AML-193 (cell line): ENCODE measurements at regions not wholly inside any gene's neighbourhood (a gene's known extent, or its start where the extent isn't known, plus 50 kb on each side); places are given as distances from the start of the nearest gene placed in this dataset.

ENCODE experiments used
- DNase-seq, 2 experiments: peaks; one replicate each; lab custom pipeline; 2025; lab: John Stamatoyannopoulos, UW

GRCh38 chr16:86773354-86773715 lies 195.0 kb downstream of the FOXL1 start:
- DNase-seq: no peak

GRCh38 chr16:86774931-86775330 lies 196.6 kb downstream of the FOXL1 start:
- no peak for DNase-seq

DNA sequence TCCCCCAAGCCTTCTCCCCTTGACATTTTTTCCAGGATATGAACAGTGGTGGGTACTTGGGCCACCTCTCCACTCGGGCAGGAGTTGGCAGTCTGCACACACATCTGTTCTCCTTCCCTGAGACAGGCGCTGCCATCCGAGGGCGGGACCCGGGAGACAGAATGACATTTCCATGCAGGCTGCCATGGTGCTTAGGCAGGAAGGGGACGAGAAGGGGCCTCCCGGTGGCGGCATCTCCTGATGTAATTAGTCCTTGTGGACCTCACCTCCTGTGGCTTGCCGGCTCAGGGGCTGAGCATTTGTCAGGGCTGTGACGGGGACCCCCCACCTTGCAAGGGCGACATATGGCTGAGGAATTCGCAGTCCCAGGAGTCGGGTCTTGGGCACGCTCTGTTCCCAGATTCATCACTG lies 197.2 kb downstream of the FOXL1 start:
- no peak for DNase-seq

GRCh38 chr16:86777381-86777946 lies 199.1 kb downstream of the FOXL1 start:
- DNase-seq: no peak

- DNase-seq: no peak
Observed at GRCh38 chr16:86778108-86778745, 199.9 kb downstream of the FOXL1 start.

DNA sequence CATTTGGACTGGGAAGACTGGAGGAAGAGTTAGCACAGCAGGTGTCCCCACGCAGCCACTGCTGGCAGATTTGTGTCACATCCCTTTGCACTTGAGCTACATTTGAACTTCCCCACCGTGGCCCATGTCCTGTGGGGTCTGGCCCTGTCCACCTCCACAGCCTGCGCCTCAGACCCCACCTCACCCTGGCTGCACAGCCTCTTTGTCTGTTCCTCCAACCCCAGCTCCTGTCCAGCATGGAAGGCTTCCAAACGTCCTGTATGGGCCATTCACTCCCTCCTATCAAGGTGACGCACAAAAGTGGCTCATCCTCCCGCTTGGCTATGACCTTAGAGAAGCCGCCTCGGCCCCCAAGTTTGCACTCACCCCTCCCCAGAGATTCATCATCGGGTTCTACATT lies 200.6 kb downstream of the FOXL1 start:
- DNase-seq: no peak

DNA sequence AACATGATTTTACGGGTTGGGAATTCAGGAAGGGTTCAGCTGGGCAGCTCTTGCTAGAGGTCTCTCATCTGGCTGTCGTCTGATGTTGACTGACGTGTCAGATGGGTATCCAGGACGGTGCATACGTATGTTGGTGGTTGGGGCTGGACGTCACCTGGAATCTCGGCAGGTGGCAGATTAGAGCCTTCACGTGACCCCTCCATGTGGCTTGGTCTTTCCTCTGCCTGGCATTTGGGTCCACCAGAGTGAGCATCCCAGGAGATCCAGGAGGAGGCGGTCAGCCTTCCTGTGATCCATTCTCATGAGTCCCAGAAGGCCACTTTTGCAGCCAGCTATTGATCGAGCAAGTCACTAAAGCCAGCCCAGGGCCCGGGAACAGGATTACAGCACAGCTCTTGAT lies 202.7 kb downstream of the FOXL1 start:
- no peak for DNase-seq

- DNase-seq: no peak
Observed at GRCh38 chr16:86783636-86784626, 205.6 kb downstream of the FOXL1 start.

DNA sequence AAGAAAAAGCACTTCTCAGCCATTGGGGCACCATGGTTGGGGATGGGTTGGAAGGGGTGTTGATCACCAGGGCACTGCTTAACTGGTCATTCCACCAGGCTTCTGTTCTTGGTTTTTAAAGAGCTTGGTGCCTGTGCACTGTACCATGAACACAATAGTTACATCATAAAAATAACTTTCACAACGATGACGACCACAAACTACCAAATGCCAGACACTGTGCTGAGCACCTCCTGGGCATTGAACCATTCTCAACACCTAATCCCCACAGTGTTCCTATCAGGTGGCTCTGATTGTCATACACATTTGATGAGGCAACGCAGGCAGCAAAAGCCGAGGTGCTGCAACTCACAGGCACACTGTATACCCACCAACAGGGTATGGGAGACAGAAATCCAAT lies 208.0 kb downstream of the FOXL1 start:
- DNase-seq: no peak

DNA sequence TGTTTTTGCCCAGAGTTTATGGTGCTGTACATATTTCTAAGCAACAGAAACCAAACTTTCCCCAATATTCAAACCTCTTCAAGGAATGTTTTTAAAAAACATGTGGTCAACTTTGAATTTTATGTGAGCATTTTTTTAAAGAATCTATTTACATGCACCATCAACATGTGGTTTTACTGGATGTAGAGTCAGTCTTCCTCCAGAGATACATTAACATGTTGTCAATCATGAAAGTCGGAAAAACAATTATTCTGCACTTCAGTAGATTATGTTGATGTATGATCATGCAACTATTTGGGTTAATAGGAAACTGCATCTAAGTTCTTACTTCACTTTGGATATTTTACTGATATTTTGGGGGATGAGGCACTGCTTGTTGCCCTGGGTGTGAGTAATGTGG lies 208.6 kb downstream of the FOXL1 start:
- no peak for DNase-seq

- DNase-seq: no peak
Observed at GRCh38 chr16:86787538-86787937, 209.2 kb downstream of the FOXL1 start.

DNA sequence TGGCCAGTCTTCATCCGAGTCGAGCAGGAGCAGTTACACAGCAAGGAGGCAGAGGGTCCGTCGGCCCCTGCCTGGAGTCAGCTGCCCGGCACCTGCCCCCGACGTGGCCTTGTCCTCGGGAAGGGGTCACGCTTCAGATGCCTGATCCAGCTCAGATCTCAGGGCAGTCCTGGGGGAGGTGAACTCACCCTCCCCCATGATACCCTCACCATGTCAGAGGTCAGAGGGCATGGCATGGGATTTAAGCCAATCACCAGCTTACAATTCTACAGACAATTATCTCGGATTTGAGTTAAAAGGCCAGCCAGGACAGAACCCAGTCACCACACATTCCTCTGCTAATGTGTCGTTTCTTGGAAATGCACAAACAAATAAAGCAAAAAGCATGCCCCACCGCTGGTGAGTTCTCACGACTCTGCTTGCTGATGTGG lies 211.3 kb downstream of the FOXL1 start:
- no peak for DNase-seq

DNA sequence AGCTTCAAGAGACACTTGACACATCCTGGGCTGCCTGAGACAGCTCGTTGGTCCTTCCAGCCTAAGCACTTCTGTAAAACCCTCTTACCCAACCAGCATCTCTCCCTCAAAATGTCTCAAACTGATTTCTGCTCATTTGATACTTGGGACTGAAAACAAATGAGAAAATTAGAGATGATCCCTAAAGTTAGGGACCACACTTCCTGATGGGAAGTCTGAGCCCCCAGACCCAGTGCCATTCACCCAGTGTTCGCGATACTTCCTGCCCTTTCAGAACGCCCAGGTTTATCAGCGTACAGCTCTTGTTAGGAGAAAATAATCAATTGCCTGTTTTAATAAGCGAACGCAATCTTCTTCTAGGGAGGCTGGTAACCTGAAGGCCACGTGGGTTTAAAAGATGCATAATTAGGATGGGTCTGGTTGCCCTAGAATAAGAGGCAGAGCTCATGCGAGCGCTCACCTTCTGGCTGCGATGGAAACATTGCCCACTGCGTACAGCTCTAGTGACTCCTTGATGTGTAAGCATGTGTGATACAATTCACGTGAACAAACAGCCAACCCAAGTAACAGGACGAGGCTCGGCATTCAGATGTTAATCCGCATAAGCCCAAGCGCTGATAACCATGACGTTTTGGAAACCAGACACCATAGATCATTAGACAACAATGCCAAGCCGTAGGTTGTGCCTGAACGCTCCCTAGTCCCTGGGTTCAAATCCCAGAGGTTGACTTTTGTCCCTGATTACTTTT lies 213.1 kb downstream of the FOXL1 start:
- DNase-seq: no peak

- no peak for DNase-seq
Observed at GRCh38 chr16:86794216-86794864, 216.0 kb downstream of the FOXL1 start.

- DNase-seq: no peak
Observed at GRCh38 chr16:86797700-86798099, 219.4 kb downstream of the FOXL1 start.

GRCh38 chr16:86798247-86799041 lies 220.1 kb downstream of the FOXL1 start:
- no peak for DNase-seq

- DNase-seq: no peak
Observed at GRCh38 chr16:86799367-86799766, 221.0 kb downstream of the FOXL1 start.

DNA sequence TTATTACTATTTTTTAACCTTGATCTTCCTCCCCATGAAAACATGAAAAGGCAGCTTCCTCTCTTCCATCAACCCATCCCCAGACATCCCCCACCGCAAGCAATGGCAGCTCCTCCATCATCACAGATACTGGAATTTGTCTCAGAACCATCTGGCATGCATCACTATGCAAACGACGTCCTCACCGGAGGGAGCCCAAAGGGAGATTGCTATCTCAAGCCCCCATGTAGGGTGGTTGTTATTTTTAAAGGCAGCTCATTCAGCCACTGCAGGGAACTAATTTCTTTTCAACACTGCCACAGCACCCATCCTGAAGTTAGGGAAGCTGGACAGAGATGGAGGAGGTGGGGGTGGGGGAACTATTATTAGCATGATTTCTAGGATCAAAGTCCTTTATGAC lies 222.5 kb downstream of the FOXL1 start:
- no peak for DNase-seq

- DNase-seq: no peak
Observed at GRCh38 chr16:86802013-86802412, 223.7 kb downstream of the FOXL1 start.

DNA sequence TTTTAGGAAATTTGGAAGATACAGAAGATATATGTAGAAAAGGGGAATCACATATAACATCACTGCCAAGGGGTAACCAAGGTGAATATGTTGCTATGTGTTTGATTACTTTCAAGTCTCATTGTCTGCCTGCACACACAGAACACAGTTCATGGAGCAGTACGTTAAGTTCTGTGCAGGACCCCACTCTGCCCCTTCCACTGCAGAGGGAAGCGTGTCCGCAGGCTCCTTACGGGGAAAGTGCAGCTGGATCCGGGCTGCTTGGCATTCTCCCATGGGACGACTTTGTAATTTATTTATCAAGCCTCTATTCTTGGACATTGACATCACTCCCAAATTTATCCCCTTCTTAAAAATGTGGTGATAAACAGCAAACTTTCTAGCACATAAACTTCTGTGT lies 226.8 kb downstream of the FOXL1 start:
- no peak for DNase-seq
